Transverse colon (tissue), 4 donors: ENCODE measurements at regions not wholly inside any gene's neighbourhood (a gene's known extent, or its start where the extent isn't known, plus 50 kb on each side); places are given as distances from the start of the nearest gene placed in this dataset.

ENCODE experiments used
- CTCF ChIP-seq, 5 experiments: fragments of 200-600 bp in 3 of 5; fragments of 450-650 bp in 2 of 5; sonication (generic) in 3 of 5; IDR thresholded peaks; 1 replicate in 2 of 5; 2 replicates in 3 of 5; pipeline ENCODE4 v1.5.1; 2016 to 2017; ENCODE audit warnings: antibody characterized with exemption in 5 of 5, inconsistent platforms in 3 of 5, mild to moderate bottlenecking in 2 of 5, moderate library complexity in 1 of 5
- POLR2AphosphoS5 ChIP-seq, 3 donors: sonication (generic); formaldehyde crosslinking; IDR thresholded peaks; one replicate each; pipeline ENCODE4 v1.6.1; 2016; ENCODE audit warnings: antibody characterized with exemption in 3 of 3

GRCh38 chr2:117190856-117191559 is 623.5 kb upstream of the DDX18 start:
- TF ChIP-seq CTCF (IDR thresholded peaks at IDR 0.05) (no peak), POLR2AphosphoS5 (IDR thresholded peaks at IDR 0.05) (no peak)
